ENCODE measurements at regions not wholly inside any gene's neighbourhood (a gene's known extent, or its start where the extent isn't known, plus 50 kb on each side); places are given as distances from the start of the nearest gene placed in this dataset.

DNA sequence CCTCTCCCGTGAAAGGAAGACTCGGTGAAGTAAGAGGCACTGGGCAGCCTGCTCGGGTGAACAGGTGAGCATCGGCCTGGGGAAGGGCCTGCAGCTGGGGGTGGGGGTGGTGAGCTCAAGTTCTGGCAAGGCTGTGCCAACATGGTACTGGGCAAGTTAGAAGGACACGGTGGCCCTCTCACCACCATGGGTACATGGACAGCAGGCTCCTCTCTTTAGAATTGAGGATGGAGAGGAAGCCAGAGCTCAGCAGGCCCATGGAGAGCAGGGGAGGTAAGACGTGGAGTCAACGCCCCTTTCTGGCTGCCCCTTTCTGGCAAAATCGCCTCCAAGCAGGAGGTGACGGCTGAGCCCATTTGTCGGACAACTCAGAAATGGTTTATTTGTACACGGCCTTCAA, 135.6 kb downstream of the ANKRD60 start:
- peaks cover 0 to 5% of the 10 kb centered on the region in 2 experiments for H3K27me3 ChIP-seq (ENCODE audit: control insufficient read depth in 2 of 2, insufficient read depth in 2 of 2, low read length in 2 of 2)
- no peak overlapping the region for H3K4me3 ChIP-seq (replicated peaks in 1 of 3; ENCODE audit: insufficient read depth in 1 of 3, low read depth in 1 of 3, low read length in 3 of 3)
- no peaks in the 10 kb centered on the region for H4K20me1 ChIP-seq (replicated peaks; ENCODE audit: control insufficient read depth, extremely low read depth, insufficient read depth, low read length)
- TF ChIP-seq POLR2A (IDR thresholded peaks at IDR 0.05; ENCODE audit: low read depth, low read length) (no peak), MYC (IDR thresholded peaks at IDR 0.05; ENCODE audit: low read depth, low read length) (no peak), FOS (IDR thresholded peaks at IDR 0.05; ENCODE audit: borderline replicate concordance, insufficient read depth, low read length) (no peak), GATA2 (IDR thresholded peaks at IDR 0.05; ENCODE audit: insufficient read depth, insufficient read length, low read depth, low read length) (no peak), JUN (IDR thresholded peaks at IDR 0.05; ENCODE audit: borderline replicate concordance, insufficient read depth, insufficient read length, low read depth) (no peak), POLR2AphosphoS5 (IDR thresholded peaks at IDR 0.05; ENCODE audit: insufficient read depth, low read depth, low read length) (no peak), EZH2 (IDR thresholded peaks at IDR 0.05; ENCODE audit: borderline replicate concordance, low read depth, low read length, severe bottlenecking) (no peak)
- TF ChIP-seq, protein P1, sequence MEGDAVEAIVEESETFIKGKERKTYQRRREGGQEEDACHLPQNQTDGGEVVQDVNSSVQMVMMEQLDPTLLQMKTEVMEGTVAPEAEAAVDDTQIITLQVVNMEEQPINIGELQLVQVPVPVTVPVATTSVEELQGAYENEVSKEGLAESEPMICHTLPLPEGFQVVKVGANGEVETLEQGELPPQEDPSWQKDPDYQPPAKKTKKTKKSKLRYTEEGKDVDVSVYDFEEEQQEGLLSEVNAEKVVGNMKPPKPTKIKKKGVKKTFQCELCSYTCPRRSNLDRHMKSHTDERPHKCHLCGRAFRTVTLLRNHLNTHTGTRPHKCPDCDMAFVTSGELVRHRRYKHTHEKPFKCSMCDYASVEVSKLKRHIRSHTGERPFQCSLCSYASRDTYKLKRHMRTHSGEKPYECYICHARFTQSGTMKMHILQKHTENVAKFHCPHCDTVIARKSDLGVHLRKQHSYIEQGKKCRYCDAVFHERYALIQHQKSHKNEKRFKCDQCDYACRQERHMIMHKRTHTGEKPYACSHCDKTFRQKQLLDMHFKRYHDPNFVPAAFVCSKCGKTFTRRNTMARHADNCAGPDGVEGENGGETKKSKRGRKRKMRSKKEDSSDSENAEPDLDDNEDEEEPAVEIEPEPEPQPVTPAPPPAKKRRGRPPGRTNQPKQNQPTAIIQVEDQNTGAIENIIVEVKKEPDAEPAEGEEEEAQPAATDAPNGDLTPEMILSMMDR (IDR thresholded peaks at IDR 0.05; ENCODE audit: extremely low read depth in 1 of 2, insufficient read depth in 1 of 2, low read depth in 1 of 2, low read length in 2 of 2) = no peak
- TF ChIP-seq, protein P2, sequence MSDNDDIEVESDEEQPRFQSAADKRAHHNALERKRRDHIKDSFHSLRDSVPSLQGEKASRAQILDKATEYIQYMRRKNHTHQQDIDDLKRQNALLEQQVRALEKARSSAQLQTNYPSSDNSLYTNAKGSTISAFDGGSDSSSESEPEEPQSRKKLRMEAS (IDR thresholded peaks at IDR 0.05; ENCODE audit: insufficient read depth, insufficient read length) = no peak
- no peak overlapping the region for H3K27ac ChIP-seq (ENCODE audit: insufficient read depth, low read depth, low read length)
- FAIRE-seq (no peak), DNase-seq (ENCODE audit: low read depth, low spot score) (no peak)
- dilution Hi-C loops (cut with MboI; ENCODE audit: extremely low pct_ligation_motif_present, low sequenced_read_pairs) (loop anchor here (25.0 kb wide), 1 partner anchor 456 kb away; no protein-coding TSS in a partner anchor), intact Hi-C loops (cut with micrococcal nuclease) (no loop called here)
- H3K4me2 ChIP-seq (ENCODE audit: insufficient read depth, low read length) = no peak overlapping the region
- no peak overlapping the region for H2AFZ ChIP-seq (ENCODE audit: low read depth, low read length)
- BruUV-seq (replicated peaks) = no TSS peak
- no peaks in the 10 kb centered on the region for H3K9me1 ChIP-seq (replicated peaks; ENCODE audit: control insufficient read depth, extremely low read depth, insufficient read depth, low read length)
- H3K79me2 ChIP-seq (ENCODE audit: control insufficient read depth, insufficient read depth, low read length) = no peaks in the 10 kb centered on the region
- POLR2A ChIA-PET = no interaction called here
- H3K4me1 ChIP-seq (ENCODE audit: control insufficient read depth, extremely low read depth, insufficient read depth, low read length) = no peaks in the 10 kb centered on the region
- no peaks in the 10 kb centered on the region for H3K9me3 ChIP-seq (replicated peaks; ENCODE audit: control insufficient read depth, insufficient read depth, low read length)
- CTCF ChIA-PET = interaction anchor here (0.7 to 2.5 kb wide), 3 partner anchors 319 to 470 kb away, joined by 3 to 13 read pairs (median 4); no protein-coding TSS in a partner anchor
- H3K9ac ChIP-seq (replicated peaks; ENCODE audit: extremely low read depth, insufficient read depth, low read length) = no peak overlapping the region
- no peaks in the 10 kb centered on the region for H3K36me3 ChIP-seq (ENCODE audit: control insufficient read depth in 2 of 2, extremely low read depth in 1 of 2, insufficient read depth in 2 of 2, low read length in 2 of 2)
